ENCODE measurements at regions not wholly inside any gene's neighbourhood (a gene's known extent, or its start where the extent isn't known, plus 50 kb on each side); places are given as distances from the start of the nearest gene placed in this dataset.

DNA sequence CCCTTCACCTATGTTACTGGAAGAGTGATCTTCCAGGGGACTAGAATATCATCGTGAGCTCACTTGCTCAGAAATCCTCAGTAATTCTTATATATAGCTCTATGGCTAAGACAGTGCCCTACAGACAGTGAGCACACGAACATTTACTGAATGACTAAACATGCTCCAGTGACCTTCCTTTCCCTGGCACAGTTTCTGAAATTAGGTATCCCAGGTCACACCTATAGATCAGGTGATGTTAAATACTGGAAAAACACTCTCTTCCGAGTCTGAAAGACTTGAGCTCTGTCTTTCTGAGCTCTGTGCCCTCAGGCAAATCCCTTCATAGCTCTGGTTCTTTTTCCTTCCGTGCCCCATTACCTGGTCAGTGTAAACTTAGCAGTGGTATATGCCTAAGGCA, 239.4 kb upstream of the LRIG1 start:
- Histone ChIP-seq H3K27me3 (ENCODE audit: insufficient read depth, low read depth) (no peaks in the 10 kb centered on the region), H3K36me3 (ENCODE audit: low read depth) (no peaks in the 10 kb centered on the region), H4K20me1 (ENCODE audit: insufficient read depth) (no peaks in the 10 kb centered on the region), H3K27ac (peak overlapping the region; percentile 89), H3F3A (ENCODE audit: insufficient read depth, low read depth) (no peaks in the 10 kb centered on the region; the same call in 1 of the 2 replicates), H3K4me2 (peak overlapping the region; percentile 55), H3K4me3 (no peak overlapping the region), H3K4me1 (replicated peaks; ENCODE audit: insufficient read depth) (peaks cover 29% of the 10 kb centered on the region), H3K79me2 (ENCODE audit: low read depth) (no peaks in the 10 kb centered on the region), H3K9me3 (ENCODE audit: insufficient read depth, low read depth) (no peaks in the 10 kb centered on the region), H3K9me2 (ENCODE audit: insufficient read depth) (no peaks in the 10 kb centered on the region), H2AFZ (no peak overlapping the region)
- BruUV-seq (replicated peaks) = no TSS peak
- POLR2A ChIA-PET (ENCODE audit: unreplicated experiment) = interaction anchor here (0.5 kb wide), 1 partner anchor 1474 kb away, joined by 9 read pairs; no protein-coding TSS in a partner anchor
- TF ChIP-seq, protein P1, sequence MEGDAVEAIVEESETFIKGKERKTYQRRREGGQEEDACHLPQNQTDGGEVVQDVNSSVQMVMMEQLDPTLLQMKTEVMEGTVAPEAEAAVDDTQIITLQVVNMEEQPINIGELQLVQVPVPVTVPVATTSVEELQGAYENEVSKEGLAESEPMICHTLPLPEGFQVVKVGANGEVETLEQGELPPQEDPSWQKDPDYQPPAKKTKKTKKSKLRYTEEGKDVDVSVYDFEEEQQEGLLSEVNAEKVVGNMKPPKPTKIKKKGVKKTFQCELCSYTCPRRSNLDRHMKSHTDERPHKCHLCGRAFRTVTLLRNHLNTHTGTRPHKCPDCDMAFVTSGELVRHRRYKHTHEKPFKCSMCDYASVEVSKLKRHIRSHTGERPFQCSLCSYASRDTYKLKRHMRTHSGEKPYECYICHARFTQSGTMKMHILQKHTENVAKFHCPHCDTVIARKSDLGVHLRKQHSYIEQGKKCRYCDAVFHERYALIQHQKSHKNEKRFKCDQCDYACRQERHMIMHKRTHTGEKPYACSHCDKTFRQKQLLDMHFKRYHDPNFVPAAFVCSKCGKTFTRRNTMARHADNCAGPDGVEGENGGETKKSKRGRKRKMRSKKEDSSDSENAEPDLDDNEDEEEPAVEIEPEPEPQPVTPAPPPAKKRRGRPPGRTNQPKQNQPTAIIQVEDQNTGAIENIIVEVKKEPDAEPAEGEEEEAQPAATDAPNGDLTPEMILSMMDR (conservative IDR thresholded peaks at IDR 0.05) = no peak
- TF ChIP-seq EZH2 (IDR thresholded peaks at IDR 0.05; ENCODE audit: low read depth) = no peak
- CTCF ChIA-PET = no interaction called here
- intact Hi-C loops (cut with micrococcal nuclease; ENCODE audit: unreplicated experiment) = no loop called here
- DNase-seq = peak in 1 of 2 experiments; percentile 79

DNA sequence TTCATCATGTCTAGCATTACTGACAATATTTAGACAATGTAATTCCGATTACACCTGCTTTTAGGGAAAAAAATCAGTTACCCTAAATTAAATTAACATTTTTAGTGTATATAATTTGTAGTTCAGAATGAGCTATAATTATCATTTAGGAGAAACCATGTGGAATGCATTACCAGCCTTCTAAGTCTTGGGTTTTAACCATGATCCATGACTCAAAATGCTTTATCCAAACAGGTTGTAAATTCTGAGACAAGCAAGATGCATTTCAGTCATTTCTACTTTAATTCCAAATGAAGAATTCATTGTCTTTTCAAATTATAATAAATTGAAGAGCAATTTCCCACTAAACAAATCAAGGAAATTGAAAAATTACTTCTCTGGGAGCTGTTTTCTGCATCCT, 243.7 kb upstream of the LRIG1 start:
- Histone ChIP-seq H3K4me1 (replicated peaks; ENCODE audit: insufficient read depth) (peaks cover 22% of the 10 kb centered on the region), H3F3A (ENCODE audit: insufficient read depth, low read depth) (no peaks in the 10 kb centered on the region; the same call in 1 of the 2 replicates), H3K9me3 (ENCODE audit: insufficient read depth, low read depth) (no peaks in the 10 kb centered on the region; the same call in 1 of the 2 replicates), H3K4me3 (no peak overlapping the region), H4K20me1 (ENCODE audit: insufficient read depth) (no peaks in the 10 kb centered on the region), H3K79me2 (ENCODE audit: low read depth) (no peaks in the 10 kb centered on the region), H3K36me3 (ENCODE audit: low read depth) (no peaks in the 10 kb centered on the region), H3K27me3 (ENCODE audit: insufficient read depth, low read depth) (no peaks in the 10 kb centered on the region), H3K9me2 (ENCODE audit: insufficient read depth) (no peaks in the 10 kb centered on the region), H3K27ac (no peak overlapping the region), H3K4me2 (no peak overlapping the region), H2AFZ (no peak overlapping the region)
- TF ChIP-seq EZH2 (IDR thresholded peaks at IDR 0.05; ENCODE audit: low read depth) = no peak
- BruUV-seq (replicated peaks) = no TSS peak
- POLR2A ChIA-PET (ENCODE audit: unreplicated experiment) = no interaction called here
- intact Hi-C loops (cut with micrococcal nuclease; ENCODE audit: unreplicated experiment) = no loop called here
- CTCF ChIA-PET = no interaction called here
- DNase-seq = no peak

DNA sequence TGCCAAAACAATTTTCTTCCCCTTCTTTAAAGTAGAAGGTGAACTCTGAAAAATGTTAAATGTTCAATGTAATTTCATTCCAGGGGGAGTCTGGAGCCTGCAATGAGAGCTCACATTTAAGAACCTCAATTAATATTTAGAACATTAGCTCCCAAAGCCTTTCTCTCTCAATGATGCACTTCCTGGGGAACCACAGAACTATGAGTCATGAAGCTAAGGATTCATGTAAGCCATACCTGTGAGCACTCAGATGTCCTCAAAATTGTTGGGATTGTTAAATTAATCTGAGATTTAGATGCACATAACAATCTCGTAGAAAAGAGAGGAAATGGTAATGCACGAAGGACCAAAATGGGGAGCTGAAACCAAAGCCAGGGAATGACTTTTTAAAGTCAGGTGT, 244.2 kb upstream of the LRIG1 start:
- no peak for TF ChIP-seq EZH2 (IDR thresholded peaks at IDR 0.05; ENCODE audit: low read depth)
- TF ChIP-seq, protein P1 (conservative IDR thresholded peaks at IDR 0.05) = no peak
- H3K79me2 ChIP-seq (ENCODE audit: low read depth) = no peaks in the 10 kb centered on the region
- ChIA-PET POLR2A (ENCODE audit: unreplicated experiment) (no interaction called here), CTCF (no interaction called here)
- no peaks in the 10 kb centered on the region for H4K20me1 ChIP-seq (ENCODE audit: insufficient read depth)
- no peak for DNase-seq
- no peaks in the 10 kb centered on the region for H3K27me3 ChIP-seq (ENCODE audit: insufficient read depth, low read depth)
- peaks cover 17% of the 10 kb centered on the region for H3K4me1 ChIP-seq (replicated peaks; ENCODE audit: insufficient read depth)
- no peak overlapping the region for H3K4me3 ChIP-seq
- no peaks in the 10 kb centered on the region for H3K9me2 ChIP-seq (ENCODE audit: insufficient read depth)
- intact Hi-C loops (cut with micrococcal nuclease; ENCODE audit: unreplicated experiment) = no loop called here
- H3K27ac ChIP-seq = no peak overlapping the region
- H2AFZ ChIP-seq = no peak overlapping the region
- no TSS peak for BruUV-seq (replicated peaks)
- H3K9me3 ChIP-seq (ENCODE audit: insufficient read depth, low read depth) = no peaks in the 10 kb centered on the region; the same call in 1 of the 2 replicates
- no peak overlapping the region for H3K4me2 ChIP-seq
- H3F3A ChIP-seq (ENCODE audit: insufficient read depth, low read depth) = no peaks in the 10 kb centered on the region; the same call in 1 of the 2 replicates
- H3K36me3 ChIP-seq (ENCODE audit: low read depth) = no peaks in the 10 kb centered on the region

DNA sequence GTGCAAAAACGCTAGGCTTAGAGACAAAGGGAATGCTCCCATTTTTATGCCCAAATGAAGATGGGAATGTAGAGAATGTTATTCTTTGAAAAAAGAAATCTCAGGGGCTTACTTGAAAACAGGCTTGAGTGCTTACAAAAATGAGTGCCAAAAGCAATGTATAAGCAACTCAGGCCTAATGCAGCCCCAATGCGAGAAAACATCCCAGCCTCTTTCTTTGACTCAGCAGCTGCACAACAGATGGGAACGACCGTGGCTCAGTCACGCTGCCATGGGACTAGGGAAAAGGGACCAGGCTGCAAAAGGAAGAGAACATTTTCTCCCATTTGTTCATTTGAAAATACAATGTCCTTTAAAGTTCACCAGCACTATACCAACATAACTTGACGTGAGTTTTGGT, 246.4 kb upstream of the LRIG1 start:
- CTCF ChIA-PET = no interaction called here
- H4K20me1 ChIP-seq (ENCODE audit: insufficient read depth) = no peaks in the 10 kb centered on the region
- no peaks in the 10 kb centered on the region for H3K4me1 ChIP-seq (replicated peaks; ENCODE audit: insufficient read depth)
- POLR2A ChIA-PET (ENCODE audit: unreplicated experiment) = no interaction called here
- H2AFZ ChIP-seq = no peak overlapping the region
- TF ChIP-seq, protein P1 (conservative IDR thresholded peaks at IDR 0.05) = no peak
- no peak for TF ChIP-seq EZH2 (IDR thresholded peaks at IDR 0.05; ENCODE audit: low read depth)
- no peak for DNase-seq
- no peaks in the 10 kb centered on the region for H3K27me3 ChIP-seq (ENCODE audit: insufficient read depth, low read depth)
- H3K4me3 ChIP-seq = no peak overlapping the region
- no TSS peak for BruUV-seq (replicated peaks)
- H3K79me2 ChIP-seq (ENCODE audit: low read depth) = no peaks in the 10 kb centered on the region
- H3F3A ChIP-seq (ENCODE audit: insufficient read depth, low read depth) = no peaks in the 10 kb centered on the region
- no peak overlapping the region for H3K27ac ChIP-seq
- intact Hi-C loops (cut with micrococcal nuclease; ENCODE audit: unreplicated experiment) = no loop called here
- H3K9me3 ChIP-seq (ENCODE audit: insufficient read depth, low read depth) = no peaks in the 10 kb centered on the region; the same call in 1 of the 2 replicates
- H3K9me2 ChIP-seq (ENCODE audit: insufficient read depth) = no peaks in the 10 kb centered on the region
- no peak overlapping the region for H3K4me2 ChIP-seq
- no peaks in the 10 kb centered on the region for H3K36me3 ChIP-seq (ENCODE audit: low read depth)
